HFF-Myc (cell line): ENCODE measurements at regions not wholly inside any gene's neighbourhood (a gene's known extent, or its start where the extent isn't known, plus 50 kb on each side); places are given as distances from the start of the nearest gene placed in this dataset.

Source experiments
- DNase-seq: peaks from one replicate; pipeline ENCODE4 v3.0.0-alpha.2; 2011; ENCODE audit warnings: low read depth; ENCODE audit errors: extremely low read depth
- H3K4me3 ChIP-seq: replicated peaks from 2 replicates; pipeline ENCODE4 v1.5.1; 2011; ENCODE audit warnings: low read depth, mild to moderate bottlenecking, control low read depth, low read length
- TF ChIP-seq, protein P1 (sequence below): IDR thresholded peaks from 2 replicates; pipeline ENCODE4 v1.5.1; 2012; ENCODE audit warnings: mild to moderate bottlenecking, low read depth, low read length, control low read depth; ENCODE audit errors: missing control alignments

DNA sequence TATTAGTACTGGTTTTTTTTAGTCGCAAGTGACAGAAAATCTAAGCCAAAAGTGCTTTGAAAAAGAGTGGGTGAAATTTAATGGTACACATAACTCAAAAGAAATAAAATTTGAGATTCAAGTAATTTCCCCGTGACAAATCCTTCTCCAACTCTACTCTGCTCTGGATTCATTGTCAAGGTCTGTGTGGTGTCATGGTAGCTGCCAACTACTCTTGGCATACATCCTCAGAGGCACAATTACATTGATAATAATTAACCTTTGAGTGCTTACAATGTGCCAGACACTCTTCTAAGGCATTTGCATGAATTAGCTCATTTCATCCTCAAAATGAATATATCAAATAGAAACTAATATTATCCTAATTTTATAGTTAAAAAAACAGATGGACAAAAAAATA lies 1153.9 kb upstream of the NCAM2 start:
- DNase-seq, result no peak
- TF ChIP-seq, protein P1, sequence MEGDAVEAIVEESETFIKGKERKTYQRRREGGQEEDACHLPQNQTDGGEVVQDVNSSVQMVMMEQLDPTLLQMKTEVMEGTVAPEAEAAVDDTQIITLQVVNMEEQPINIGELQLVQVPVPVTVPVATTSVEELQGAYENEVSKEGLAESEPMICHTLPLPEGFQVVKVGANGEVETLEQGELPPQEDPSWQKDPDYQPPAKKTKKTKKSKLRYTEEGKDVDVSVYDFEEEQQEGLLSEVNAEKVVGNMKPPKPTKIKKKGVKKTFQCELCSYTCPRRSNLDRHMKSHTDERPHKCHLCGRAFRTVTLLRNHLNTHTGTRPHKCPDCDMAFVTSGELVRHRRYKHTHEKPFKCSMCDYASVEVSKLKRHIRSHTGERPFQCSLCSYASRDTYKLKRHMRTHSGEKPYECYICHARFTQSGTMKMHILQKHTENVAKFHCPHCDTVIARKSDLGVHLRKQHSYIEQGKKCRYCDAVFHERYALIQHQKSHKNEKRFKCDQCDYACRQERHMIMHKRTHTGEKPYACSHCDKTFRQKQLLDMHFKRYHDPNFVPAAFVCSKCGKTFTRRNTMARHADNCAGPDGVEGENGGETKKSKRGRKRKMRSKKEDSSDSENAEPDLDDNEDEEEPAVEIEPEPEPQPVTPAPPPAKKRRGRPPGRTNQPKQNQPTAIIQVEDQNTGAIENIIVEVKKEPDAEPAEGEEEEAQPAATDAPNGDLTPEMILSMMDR, result no peak
- H3K4me3 ChIP-seq, result no peak overlapping the region

DNA sequence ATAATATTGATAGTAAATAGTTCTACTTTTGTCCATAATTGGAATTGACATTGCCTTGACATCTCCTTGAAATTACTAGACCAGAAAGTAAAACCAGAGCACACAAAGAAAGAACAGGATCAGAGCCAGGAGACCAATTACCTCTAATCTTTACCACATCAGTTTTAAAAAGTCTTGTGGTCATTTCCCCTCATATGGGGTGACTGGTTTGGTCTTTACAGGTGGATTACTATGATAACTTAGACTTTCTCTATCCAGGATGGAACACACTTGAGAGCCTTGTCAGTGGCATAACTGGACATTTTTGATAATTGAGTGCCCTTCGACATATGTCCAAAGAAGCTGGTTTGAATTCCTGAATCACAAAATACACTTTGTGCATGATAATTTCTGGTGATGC lies 1148.1 kb upstream of the NCAM2 start:
- TF ChIP-seq, protein P1, result no peak
- no peak for DNase-seq
- H3K4me3 ChIP-seq, result no peak overlapping the region

DNA sequence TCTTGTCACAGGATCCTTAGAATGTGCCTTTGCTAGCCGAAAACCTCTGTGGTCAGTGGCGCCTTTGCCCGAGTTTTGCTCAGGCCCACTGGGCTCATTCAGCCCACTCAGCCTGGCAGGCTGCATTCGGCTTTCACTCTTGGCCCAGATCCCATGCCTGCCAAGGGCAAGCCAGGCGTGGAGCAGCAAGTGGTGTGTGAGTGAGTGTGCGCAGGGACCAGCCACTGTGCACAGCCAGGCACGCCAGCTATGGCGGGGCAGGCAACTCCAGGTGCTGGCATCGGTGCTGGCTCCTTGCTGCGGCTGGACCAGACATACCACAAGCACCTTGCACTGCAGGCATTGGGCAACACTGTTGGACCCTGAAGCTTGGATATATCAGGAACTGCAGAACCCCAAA lies 1145.1 kb upstream of the NCAM2 start:
- no peak for DNase-seq
- H3K4me3 ChIP-seq, result no peak overlapping the region
- TF ChIP-seq, protein P1, result no peak

DNA sequence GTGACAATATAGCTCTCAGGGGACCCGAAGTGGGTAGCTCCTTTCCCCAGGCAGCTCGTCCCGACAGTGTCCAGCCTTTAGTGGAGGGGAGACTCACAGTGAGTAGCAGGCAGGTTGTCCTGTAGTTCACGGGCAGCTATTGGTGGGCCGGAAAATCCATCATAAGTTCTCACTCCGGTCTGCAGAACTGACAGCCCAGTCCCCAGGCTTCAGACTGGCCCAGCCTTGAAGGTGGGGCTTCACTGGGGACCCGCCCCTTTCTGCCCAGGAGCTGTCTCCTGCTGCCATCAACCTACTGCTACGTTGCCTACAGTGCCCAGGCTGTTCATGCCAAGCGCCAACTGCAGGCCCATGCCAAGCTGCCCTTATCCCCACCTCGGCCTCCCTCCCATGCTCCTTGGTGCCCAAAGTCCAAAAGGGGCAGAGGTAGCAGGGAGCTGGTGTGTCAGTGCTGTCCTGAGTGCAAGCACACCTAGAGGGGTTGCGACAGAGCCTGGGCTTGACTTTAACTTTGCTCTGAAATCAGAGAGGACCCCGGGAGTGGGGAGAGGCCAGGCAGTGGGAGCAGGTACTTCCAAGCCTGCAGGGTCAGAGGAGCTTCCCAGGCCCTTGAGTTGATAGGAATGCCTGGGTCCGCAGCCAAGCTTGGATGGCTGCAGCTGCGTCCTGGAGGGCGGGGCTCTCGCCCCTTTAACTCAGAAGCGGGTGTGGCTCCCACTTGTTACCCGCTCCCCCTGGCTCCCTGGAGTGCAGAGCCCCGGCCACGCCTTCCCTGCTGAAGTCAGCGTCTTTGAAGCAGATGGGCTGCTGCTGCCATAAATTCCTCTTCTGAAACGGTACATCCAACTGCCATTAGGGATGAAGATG lies 1144.3 kb upstream of the NCAM2 start:
- H3K4me3 ChIP-seq, result no peak overlapping the region
- TF ChIP-seq, protein P1, result no peak
- DNase-seq, result no peak

DNA sequence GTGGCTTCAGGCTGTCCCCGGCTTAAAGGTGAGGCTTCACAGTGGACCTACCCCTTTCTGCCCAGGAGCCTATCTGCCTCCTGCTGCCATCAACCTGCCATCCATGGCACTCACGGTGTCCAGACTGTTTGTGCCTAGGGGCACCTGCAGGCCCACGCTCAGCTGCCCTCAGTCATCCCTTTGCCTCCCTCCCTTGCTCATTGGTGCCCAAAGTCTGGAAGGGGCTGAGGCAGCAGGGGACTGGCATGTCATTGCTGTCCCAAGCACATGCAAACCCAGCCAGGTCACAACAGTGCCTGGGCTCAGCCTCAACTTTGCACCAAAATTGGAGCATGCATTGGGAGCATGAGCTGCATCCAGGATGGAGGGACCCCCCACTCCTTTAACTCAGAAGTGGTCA lies 1142.7 kb upstream of the NCAM2 start:
- H3K4me3 ChIP-seq, result no peak overlapping the region
- TF ChIP-seq, protein P1, result no peak
- no peak for DNase-seq

DNA sequence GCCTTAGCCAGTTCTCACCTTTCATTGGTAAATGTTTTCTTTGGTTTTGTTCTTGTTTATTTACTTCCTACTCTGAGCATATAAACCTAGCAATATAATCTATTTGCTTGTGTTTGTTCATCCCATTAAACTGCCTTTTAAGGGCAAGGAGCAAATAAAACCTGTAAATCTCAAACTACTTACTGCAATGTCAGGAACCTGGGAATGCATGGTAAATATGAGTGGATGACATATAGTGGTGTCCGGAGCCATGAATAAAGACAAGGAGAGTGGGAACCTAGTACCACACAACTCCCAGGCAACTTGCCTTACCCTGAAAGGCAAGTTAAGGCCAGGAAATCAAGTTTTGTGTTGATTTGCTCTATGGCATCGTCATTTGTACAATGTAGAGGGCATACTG lies 1133.7 kb upstream of the NCAM2 start:
- no peak overlapping the region for H3K4me3 ChIP-seq
- TF ChIP-seq, protein P1, result no peak
- no peak for DNase-seq
